ENCODE measurements at regions not wholly inside any gene's neighbourhood (a gene's known extent, or its start where the extent isn't known, plus 50 kb on each side); places are given as distances from the start of the nearest gene placed in this dataset.

GRCh38 chr2:128403814-128404708 is 85.4 kb upstream of the HS6ST1 start:
- no peak for DNase-seq

- DNase-seq = no peak
Observed at GRCh38 chr2:128404709-128405466, 86.2 kb upstream of the HS6ST1 start.

GRCh38 chr2:128405467-128405900 is 86.8 kb upstream of the HS6ST1 start:
- no peak for DNase-seq

GRCh38 chr2:128405981-128406613 is 87.4 kb upstream of the HS6ST1 start:
- DNase-seq = no peak

GRCh38 chr2:128406736-128407554 is 88.3 kb upstream of the HS6ST1 start:
- no peak for DNase-seq

GRCh38 chr2:128408349-128409305 is 90.0 kb upstream of the HS6ST1 start:
- no peak for DNase-seq

GRCh38 chr2:128409326-128410034 is 90.8 kb upstream of the HS6ST1 start:
- DNase-seq = no peak

- no peak for DNase-seq
Observed at GRCh38 chr2:128410035-128410757, 91.5 kb upstream of the HS6ST1 start.

GRCh38 chr2:128410758-128411215 is 92.1 kb upstream of the HS6ST1 start:
- no peak for DNase-seq

- no peak for DNase-seq
Observed at GRCh38 chr2:128411431-128411830, 92.8 kb upstream of the HS6ST1 start.

- no peak for DNase-seq
Observed at GRCh38 chr2:128412181-128412871, 93.7 kb upstream of the HS6ST1 start.

GRCh38 chr2:128413014-128413717 is 94.5 kb upstream of the HS6ST1 start:
- DNase-seq = no peak

GRCh38 chr2:128413718-128414341 is 95.2 kb upstream of the HS6ST1 start:
- no peak for DNase-seq

GRCh38 chr2:128414351-128414750 is 95.7 kb upstream of the HS6ST1 start:
- DNase-seq = no peak

- DNase-seq = no peak
Observed at GRCh38 chr2:128414946-128415778, 96.5 kb upstream of the HS6ST1 start.

GRCh38 chr2:128415779-128416061 is 97.1 kb upstream of the HS6ST1 start:
- DNase-seq = no peak

- no peak for DNase-seq
Observed at GRCh38 chr2:128416109-128416785, 97.6 kb upstream of the HS6ST1 start.

Measured in SIG-M5 (cell line).